ENCODE measurements at regions not wholly inside any gene's neighbourhood (a gene's known extent, or its start where the extent isn't known, plus 50 kb on each side); places are given as distances from the start of the nearest gene placed in this dataset.

DNA sequence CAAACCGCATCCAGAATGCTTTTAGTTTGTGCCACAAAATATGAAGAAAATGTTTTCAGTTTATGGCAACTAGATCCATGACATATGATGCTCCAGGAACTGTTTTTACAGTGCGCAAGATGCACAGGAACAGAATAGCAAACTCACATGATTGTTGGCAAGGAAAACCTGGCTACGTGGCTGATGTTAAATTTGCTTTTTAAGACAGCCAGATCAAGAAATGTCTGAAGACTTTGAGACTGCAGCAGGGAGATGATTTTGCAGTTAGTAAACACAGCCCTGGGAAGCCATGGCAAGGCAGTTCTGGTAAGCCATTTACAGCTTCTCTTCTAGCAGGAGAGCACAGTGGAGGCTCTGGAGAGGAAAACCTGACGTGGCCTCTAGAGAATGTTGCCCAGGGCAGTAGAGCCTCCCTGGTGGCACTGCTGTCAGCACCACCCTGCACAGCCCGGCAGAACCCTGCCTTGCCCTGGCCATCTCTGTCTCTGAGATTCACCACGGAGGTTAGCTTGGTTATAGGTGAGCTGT, 69.8 kb upstream of the TNRC6B start:
- Histone ChIP-seq H3K4ac (replicated peaks; ENCODE audit: insufficient read length, low read depth, low read length) (no peak overlapping the region), H2BK120ac (replicated peaks; ENCODE audit: low read depth, low read length) (no peak overlapping the region), H3K56ac (replicated peaks; ENCODE audit: insufficient read length, low read depth, low read length) (no peak overlapping the region), H4K91ac (replicated peaks; ENCODE audit: insufficient read length, low read length) (no peak overlapping the region), H4K8ac (ENCODE audit: extremely low read depth, insufficient read depth, low read length) (no peak overlapping the region), H2BK12ac (ENCODE audit: low read depth, low read length) (no peak overlapping the region), H3K14ac (ENCODE audit: insufficient read length) (no peak overlapping the region), H3K9me3 (ENCODE audit: insufficient read depth in 2 of 2, low read depth in 1 of 2, low read length in 1 of 2) (no peaks in the 10 kb centered on the region), H3K23ac (ENCODE audit: insufficient read length) (no peak overlapping the region), H3K4me3 (ENCODE audit: extremely low read depth in 1 of 4, insufficient read depth in 2 of 4, low read depth in 3 of 4, low read length in 4 of 4) (no peak overlapping the region), H2AFZ (ENCODE audit: low read length) (no peak overlapping the region), H2BK5ac (ENCODE audit: low read depth, low read length) (no peak overlapping the region), H3K79me2 (ENCODE audit: control insufficient read depth in 1 of 2, insufficient read depth in 2 of 2, low read length in 2 of 2) (peaks cover 0 to 21% of the 10 kb centered on the region in 2 experiments; a peak in 1 of 4 replicates), H3K27ac (ENCODE audit: low read depth, low read length) (no peak overlapping the region), H2BK20ac (ENCODE audit: low read length) (no peak overlapping the region), H2BK15ac (ENCODE audit: low read length) (no peak overlapping the region), H3K18ac (ENCODE audit: extremely low read depth, low read length) (no peak overlapping the region), H3K9ac (replicated peaks in 1 of 4; ENCODE audit: extremely low read depth in 1 of 4, low read depth in 3 of 4, low read length in 3 of 4) (no peak overlapping the region), H2AK5ac (ENCODE audit: low read depth, low read length) (no peak overlapping the region), H3K4me1 (replicated peaks in 1 of 4; ENCODE audit: control insufficient read depth in 3 of 4, insufficient read depth in 4 of 4, low read length in 3 of 4) (peaks cover 0 to 3% (median 0%) of the 10 kb centered on the region in 4 experiments; a peak in 1 of 7 replicates), H3K27me3 (replicated peaks in 1 of 4; ENCODE audit: control insufficient read depth in 3 of 4, extremely low read depth in 1 of 4, insufficient read depth in 3 of 4, low read length in 3 of 4) (no peaks in the 10 kb centered on the region; a peak in 1 of 7 replicates), H3K23me2 (ENCODE audit: low read depth, low read length) (no peaks in the 10 kb centered on the region), H3K4me2 (ENCODE audit: insufficient read depth in 1 of 2, low read depth in 2 of 2, low read length in 2 of 2) (no peak overlapping the region), H4K5ac (ENCODE audit: insufficient read length, low read depth, low read length) (no peak overlapping the region), H3K79me1 (ENCODE audit: low read depth, low read length) (peaks cover 10% of the 10 kb centered on the region), H4K20me1 (replicated peaks in 1 of 2; ENCODE audit: control insufficient read depth in 1 of 2, insufficient read depth in 2 of 2, low read length in 2 of 2) (peaks cover 3 to 4% of the 10 kb centered on the region in 2 experiments), H3K36me3 (ENCODE audit: control insufficient read depth in 2 of 4, insufficient read depth in 4 of 4, low read length in 3 of 4) (no peaks in the 10 kb centered on the region)
- 89% methylated on average over 6 of the region's 6 CpGs; no CpG with 5 or more reads in 1 of the 2 experiments for WGBS, 2 experiments (ENCODE audit: extremely low coverage in 1 of 2, insufficient coverage in 1 of 2, insufficient read length in 1 of 2, insufficient replicate concordance in 2 of 2, low coverage in 1 of 2, low lambda C conversion rate in 2 of 2, missing lambda C conversion rate in 1 of 2)
- CTCF ChIA-PET (ENCODE audit: partially characterized antibody), result interaction anchor here (1.3 kb wide), 1 partner anchor 68 kb away, joined by 4 read pairs; no protein-coding TSS in a partner anchor
- POLR2A ChIA-PET (ENCODE audit: partially characterized antibody), result interaction anchor here (1.3 kb wide), 1 partner anchor 20 kb away, joined by 3 read pairs; no protein-coding TSS in a partner anchor
- no peak for FAIRE-seq
- DNase-seq (ENCODE audit: low read depth in 1 of 2, low spot score in 2 of 2), result no peak
- no peak for TF ChIP-seq BRCA1 (IDR thresholded peaks at IDR 0.05; ENCODE audit: low read depth, low read length)
- no peak for TF ChIP-seq POU5F1 (IDR thresholded peaks at IDR 0.05; ENCODE audit: low read depth, low read length)
- TF ChIP-seq ASH2L (IDR thresholded peaks at IDR 0.05; ENCODE audit: low read length), result no peak
